Panc1 (cell line): ENCODE measurements at regions not wholly inside any gene's neighbourhood (a gene's known extent, or its start where the extent isn't known, plus 50 kb on each side); places are given as distances from the start of the nearest gene placed in this dataset.
A peak's percentile ranks its signal among the peaks of the same experiment; 100 is the strongest.

Source experiments
- ATAC-seq: fragments of 200-7000 bp; cut with Tn5 transposase; 2 replicates; pipeline ENCODE4 v1.9.1; 2020; ENCODE audit warnings: mild to moderate bottlenecking, moderate library complexity
- BruUV-seq: library from RNA; stranded (reverse); fragments of 400-500 nt; replicated peaks from 2 replicates; lab custom pipeline; 2021; lab: Mats Ljungman, UMichigan
- CTCF ChIA-PET: fragments of 300-600 bp; sonication (Branson Sonifier 250); formaldehyde crosslinking; loops from one replicate; lab custom pipeline; 2022; ENCODE audit warnings: antibody characterized with exemption; lab: Charles Lee
- POLR2A ChIA-PET: fragments of 300-600 bp; sonication (Branson Sonifier 250); formaldehyde crosslinking; loops from one replicate; lab custom pipeline; 2022; ENCODE audit warnings: antibody characterized with exemption; lab: Charles Lee
- DNase-seq: peaks from one replicate; pipeline ENCODE4 v3.0.0-alpha.2; 2010; ENCODE audit warnings: low read depth, low spot score
- H3K27ac ChIP-seq: 2 replicates; pipeline ENCODE4 v1.5.1; 2011; ENCODE audit warnings: mild to moderate bottlenecking, low read length, inconsistent platforms
- H3K27me3 ChIP-seq: fragments of 200-500 bp; sonication (Bioruptor generic); 2 replicates; pipeline ENCODE4 v1.6.0; 2014; ENCODE audit warnings: low read length, inconsistent platforms; ENCODE audit not compliant: control insufficient read depth, insufficient read depth
- H3K36me3 ChIP-seq: fragments of 200-500 bp; sonication (Bioruptor generic); 2 replicates; pipeline ENCODE4 v1.5.1; 2014; ENCODE audit warnings: inconsistent platforms, mild to moderate bottlenecking, low read length, moderate library complexity; ENCODE audit not compliant: control insufficient read depth, insufficient read depth
- H3K4me1 ChIP-seq: 2 replicates; pipeline ENCODE4 v1.5.1; 2011; ENCODE audit warnings: inconsistent platforms, mild to moderate bottlenecking, low read length, moderate library complexity; ENCODE audit not compliant: control insufficient read depth, insufficient read depth
- H3K4me3 ChIP-seq, 2 experiments: 2 replicates each; pipeline ENCODE4 v1.5.1; 2011 to 2012; ENCODE audit warnings: low read depth in 2 of 2, low read length in 2 of 2, mild to moderate bottlenecking in 2 of 2, inconsistent platforms in 1 of 2, moderate library complexity in 1 of 2
- H3K9me3 ChIP-seq: fragments of 200-500 bp; sonication (Bioruptor generic); 2 replicates; pipeline ENCODE4 v1.5.1; 2014; ENCODE audit warnings: low read depth, mild to moderate bottlenecking, inconsistent platforms, low read length, moderate library complexity; ENCODE audit not compliant: control insufficient read depth, insufficient read depth
- CTCF ChIP-seq: fragments of 450-650 bp; IDR thresholded peaks from 2 replicates; pipeline ENCODE4 v1.5.1; 2017; ENCODE audit warnings: mild to moderate bottlenecking
- POLR2AphosphoS5 ChIP-seq: IDR thresholded peaks from 2 replicates; pipeline ENCODE4 v1.6.1; 2012; ENCODE audit warnings: mild to moderate bottlenecking, low read depth, low read length, moderate library complexity
- REST ChIP-seq, 2 experiments: IDR thresholded peaks; 2 replicates each; pipeline ENCODE4 v1.6.1; 2011 to 2012; ENCODE audit warnings: low read depth in 2 of 2, control low read depth in 1 of 2, low read length in 1 of 2, mild to moderate bottlenecking in 1 of 2, moderate library complexity in 1 of 2; ENCODE audit not compliant: insufficient read depth in 1 of 2
- SIN3A ChIP-seq: IDR thresholded peaks from 2 replicates; pipeline ENCODE4 v1.6.1; 2012; ENCODE audit warnings: low read depth, mild to moderate bottlenecking, low read length, moderate library complexity, borderline replicate concordance; ENCODE audit not compliant: insufficient read depth
- TCF7L2 ChIP-seq: IDR thresholded peaks from 2 replicates; pipeline ENCODE4 v1.6.1; 2011; ENCODE audit warnings: mild to moderate bottlenecking, low read depth, low read length, inconsistent platforms
- in situ Hi-C: cut with HindIII; loops from 2 replicates; pipeline ENCODE4 v1.10.0; 2016; ENCODE audit warnings: low sequenced_read_pairs, low pct_unique_long_range_greater_than_20kb
- intact Hi-C: fragments of 100-400 bp; cut with micrococcal nuclease; formaldehyde crosslinking; loops from one replicate; pipeline ENCODE4 v1.10.0; 2022; ENCODE audit not compliant: unreplicated experiment

- TF ChIP-seq REST (IDR thresholded peaks at IDR 0.05; ENCODE audit: insufficient read depth in 1 of 2, low read depth in 2 of 2, low read length in 1 of 2) (no peak), SIN3A (no peak), CTCF (no peak), TCF7L2 (no peak), POLR2AphosphoS5 (no peak; the same call in 1 of the 2 replicates)
- no peaks in the 10 kb centered on the region for H3K9me3 ChIP-seq
- BruUV-seq: TSS peak; percentile 49
- intact Hi-C loops: no loop called here
- peak overlapping the region; percentile 77 for H3K27ac ChIP-seq
- DNase-seq (no peak), ATAC-seq (no peak)
- ChIA-PET POLR2A (no interaction called here), CTCF (interaction anchor here (0.6 kb wide), 1 partner anchor 50 kb away, joined by 3 read pairs; no protein-coding TSS in a partner anchor)
- H3K36me3 ChIP-seq: no peaks in the 10 kb centered on the region
- no peaks in the 10 kb centered on the region for H3K27me3 ChIP-seq
- peaks cover 65% of the 10 kb centered on the region for H3K4me1 ChIP-seq
- no peak overlapping the region for H3K4me3 ChIP-seq
- in situ Hi-C loops: no loop called here
These were observed 122.2 kb downstream of the C9orf50 start for GRCh38 chr9:129498451-129499384.

GRCh38 chr9:129497813-129498450, 123.0 kb downstream of the C9orf50 start:
- no peaks in the 10 kb centered on the region for H3K27me3 ChIP-seq
- no TSS peak for BruUV-seq
- no peaks in the 10 kb centered on the region for H3K9me3 ChIP-seq
- intact Hi-C loops (no loop called here), in situ Hi-C loops (no loop called here)
- H3K4me3 ChIP-seq: peak overlapping the region in 1 of 2 experiments; percentile 34; a peak in 1 of 4 replicates
- DNase-seq: no peak
- H3K36me3 ChIP-seq: no peaks in the 10 kb centered on the region
- no peak for TF ChIP-seq SIN3A
- no peak for TF ChIP-seq CTCF
- TF ChIP-seq REST (IDR thresholded peaks at IDR 0.05; ENCODE audit: insufficient read depth in 1 of 2, low read depth in 2 of 2, low read length in 1 of 2): no peak
- H3K27ac ChIP-seq: peak overlapping the region; percentile 77
- peaks cover 63% of the 10 kb centered on the region for H3K4me1 ChIP-seq
- ATAC-seq: no peak
- ChIA-PET CTCF (interaction anchor here (0.6 kb wide), 1 partner anchor 51 kb away, joined by 3 read pairs; no protein-coding TSS in a partner anchor), POLR2A (no interaction called here)
